ENCODE measurements at regions not wholly inside any gene's neighbourhood (a gene's known extent, or its start where the extent isn't known, plus 50 kb on each side); places are given as distances from the start of the nearest gene placed in this dataset.

DNA sequence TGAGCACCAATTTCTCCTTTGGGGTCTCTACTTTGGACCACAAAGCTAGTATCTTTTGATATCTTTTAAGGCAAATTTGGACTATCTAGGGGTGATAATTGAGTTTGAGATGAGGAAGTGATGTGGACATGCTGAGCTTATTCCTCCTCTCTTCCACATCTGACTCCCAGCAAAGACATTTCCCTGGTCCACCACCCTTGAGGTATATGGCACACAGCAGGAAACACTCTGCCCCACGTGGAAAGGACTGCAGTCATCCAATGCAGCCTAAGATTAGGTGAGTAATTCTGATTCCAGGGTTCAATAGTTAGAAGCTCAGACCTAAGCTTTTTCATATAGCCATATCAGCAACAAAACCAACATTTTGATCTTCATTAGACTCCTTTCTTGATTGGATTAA lies 290.1 kb upstream of the CHAC2 start:
- H3K4me1 ChIP-seq (ENCODE audit: control insufficient read depth in 1 of 2, insufficient read depth in 1 of 2, low read depth in 1 of 2, low read length in 1 of 2), result no peaks in the 10 kb centered on the region
- H3K4me3 ChIP-seq (ENCODE audit: low read depth in 1 of 2, low read length in 1 of 2), result no peak overlapping the region
- no peaks in the 10 kb centered on the region for H3K27me3 ChIP-seq
- H3K9me3 ChIP-seq, result no peaks in the 10 kb centered on the region
- no peak for TF ChIP-seq CTCF (IDR thresholded peaks at IDR 0.05)
- no peaks in the 10 kb centered on the region for H3K36me3 ChIP-seq
- H3K27ac ChIP-seq, result no peak overlapping the region

DNA sequence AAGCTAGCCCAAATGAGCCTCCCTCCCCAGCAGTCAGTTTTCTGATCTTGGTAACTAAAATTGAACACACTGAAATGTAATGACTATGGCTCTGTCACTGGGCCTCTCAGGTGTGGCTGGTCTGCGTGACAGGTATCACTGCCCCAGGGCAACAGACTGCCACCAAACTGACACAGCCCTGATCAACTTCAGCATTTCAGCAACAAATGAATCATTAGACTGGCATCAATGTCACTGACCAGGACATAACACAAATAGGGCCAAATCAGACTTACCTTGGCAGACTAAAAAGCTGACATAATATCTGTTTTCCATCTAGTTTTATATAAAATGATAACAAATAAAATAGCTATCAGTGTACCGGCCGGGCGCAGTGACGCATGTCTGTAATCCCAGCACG lies 290.8 kb upstream of the CHAC2 start:
- no peaks in the 10 kb centered on the region for H3K9me3 ChIP-seq
- H3K4me3 ChIP-seq (ENCODE audit: low read depth in 1 of 2, low read length in 1 of 2), result no peak overlapping the region
- H3K27me3 ChIP-seq, result no peaks in the 10 kb centered on the region
- no peaks in the 10 kb centered on the region for H3K36me3 ChIP-seq
- TF ChIP-seq CTCF (IDR thresholded peaks at IDR 0.05), result no peak
- no peaks in the 10 kb centered on the region for H3K4me1 ChIP-seq (ENCODE audit: control insufficient read depth in 1 of 2, insufficient read depth in 1 of 2, low read depth in 1 of 2, low read length in 1 of 2)
- no peak overlapping the region for H3K27ac ChIP-seq

GRCh38 chr2:53475766-53476165 lies 291.8 kb upstream of the CHAC2 start:
- TF ChIP-seq CTCF (IDR thresholded peaks at IDR 0.05), result no peak
- no peak overlapping the region for H3K27ac ChIP-seq
- no peak overlapping the region for H3K4me3 ChIP-seq (ENCODE audit: low read depth in 1 of 2, low read length in 1 of 2)
- H3K36me3 ChIP-seq, result no peaks in the 10 kb centered on the region
- H3K27me3 ChIP-seq, result no peaks in the 10 kb centered on the region
- no peaks in the 10 kb centered on the region for H3K9me3 ChIP-seq
- no peaks in the 10 kb centered on the region for H3K4me1 ChIP-seq (ENCODE audit: control insufficient read depth in 1 of 2, insufficient read depth in 1 of 2, low read depth in 1 of 2, low read length in 1 of 2)

DNA sequence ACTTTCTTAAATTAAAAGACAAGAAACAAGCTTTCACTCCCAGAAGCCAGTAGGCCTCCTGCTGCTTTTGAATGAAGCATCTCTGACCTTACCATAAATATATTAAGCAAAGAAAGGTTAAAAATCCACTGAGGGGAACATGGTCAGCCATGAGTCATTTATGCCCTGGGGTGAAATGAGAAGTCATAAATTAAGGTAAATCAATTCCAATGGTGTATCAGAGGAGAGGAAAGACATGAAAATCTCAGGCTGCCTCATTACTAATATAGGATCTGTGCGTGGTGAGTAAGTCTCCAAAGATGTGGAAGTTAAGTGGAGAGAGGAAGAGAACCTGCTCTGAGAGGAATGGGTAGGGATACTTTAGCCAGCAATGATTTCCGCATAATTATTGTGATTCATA lies 292.3 kb upstream of the CHAC2 start:
- H3K4me1 ChIP-seq (ENCODE audit: control insufficient read depth in 1 of 2, insufficient read depth in 1 of 2, low read depth in 1 of 2, low read length in 1 of 2), result no peaks in the 10 kb centered on the region
- no peaks in the 10 kb centered on the region for H3K9me3 ChIP-seq
- TF ChIP-seq CTCF (IDR thresholded peaks at IDR 0.05), result no peak
- no peak overlapping the region for H3K4me3 ChIP-seq (ENCODE audit: low read depth in 1 of 2, low read length in 1 of 2)
- H3K36me3 ChIP-seq, result no peaks in the 10 kb centered on the region
- no peaks in the 10 kb centered on the region for H3K27me3 ChIP-seq
- no peak overlapping the region for H3K27ac ChIP-seq

DNA sequence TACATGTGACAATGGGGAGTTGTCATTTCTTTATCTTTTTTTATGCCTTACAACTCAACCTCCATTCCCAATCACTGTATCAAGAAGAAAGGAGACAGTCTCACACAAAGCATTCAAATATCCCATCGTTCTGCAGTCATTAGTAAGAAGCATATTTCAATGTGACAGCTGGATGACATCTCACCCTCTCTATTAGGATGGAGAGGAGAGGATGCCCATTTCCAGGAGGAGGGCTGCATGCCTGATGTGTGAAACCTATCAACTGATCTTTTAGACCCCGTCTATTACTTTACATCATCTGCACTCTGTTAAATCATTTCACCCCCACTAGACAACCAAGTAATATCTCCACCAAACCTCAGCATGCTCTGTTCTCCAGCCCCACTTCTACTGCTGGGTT lies 292.7 kb upstream of the CHAC2 start:
- Histone ChIP-seq H3K27ac (no peak overlapping the region), H3K27me3 (no peaks in the 10 kb centered on the region), H3K4me1 (ENCODE audit: control insufficient read depth in 1 of 2, insufficient read depth in 1 of 2, low read depth in 1 of 2, low read length in 1 of 2) (no peaks in the 10 kb centered on the region), H3K4me3 (ENCODE audit: low read depth in 1 of 2, low read length in 1 of 2) (no peak overlapping the region), H3K9me3 (no peaks in the 10 kb centered on the region), H3K36me3 (no peaks in the 10 kb centered on the region)
- TF ChIP-seq CTCF (IDR thresholded peaks at IDR 0.05), result no peak

DNA sequence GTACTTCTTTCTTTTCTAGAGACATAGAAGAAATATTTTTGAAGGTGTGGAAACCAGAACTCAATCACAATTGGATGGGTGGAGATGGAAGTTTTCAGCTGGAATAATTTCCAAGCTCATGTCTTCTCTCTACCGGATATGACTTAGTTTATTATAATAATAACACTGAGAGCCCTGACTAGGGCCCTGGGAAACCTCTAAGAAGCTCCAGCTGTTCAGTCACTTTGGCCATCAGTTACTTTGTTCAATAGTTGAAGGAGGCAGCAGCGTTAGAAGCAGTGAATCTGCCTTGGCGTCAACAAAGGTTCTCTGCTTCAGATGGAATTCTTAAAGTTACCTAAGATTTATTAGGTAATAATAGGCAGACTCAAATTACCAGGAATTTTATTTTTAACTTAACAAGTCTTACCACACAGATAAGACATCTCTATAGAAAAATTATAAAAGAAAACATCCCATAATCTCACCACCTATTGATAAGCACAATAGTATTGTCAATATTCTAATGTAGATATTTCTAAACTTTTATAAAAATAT lies 293.8 kb upstream of the CHAC2 start:
- no peak for TF ChIP-seq CTCF (IDR thresholded peaks at IDR 0.05)
- H3K9me3 ChIP-seq, result no peaks in the 10 kb centered on the region
- H3K4me1 ChIP-seq (ENCODE audit: control insufficient read depth in 1 of 2, insufficient read depth in 1 of 2, low read depth in 1 of 2, low read length in 1 of 2), result no peaks in the 10 kb centered on the region

More for the DNA sequence above, 293.8 kb upstream of the CHAC2 start:
- Histone ChIP-seq H3K4me3 (ENCODE audit: low read depth in 1 of 2, low read length in 1 of 2) (no peak overlapping the region), H3K27me3 (no peaks in the 10 kb centered on the region), H3K27ac (no peak overlapping the region), H3K36me3 (no peaks in the 10 kb centered on the region)
